ENCODE measurements at regions not wholly inside any gene's neighbourhood (a gene's known extent, or its start where the extent isn't known, plus 50 kb on each side); places are given as distances from the start of the nearest gene placed in this dataset.

DNA sequence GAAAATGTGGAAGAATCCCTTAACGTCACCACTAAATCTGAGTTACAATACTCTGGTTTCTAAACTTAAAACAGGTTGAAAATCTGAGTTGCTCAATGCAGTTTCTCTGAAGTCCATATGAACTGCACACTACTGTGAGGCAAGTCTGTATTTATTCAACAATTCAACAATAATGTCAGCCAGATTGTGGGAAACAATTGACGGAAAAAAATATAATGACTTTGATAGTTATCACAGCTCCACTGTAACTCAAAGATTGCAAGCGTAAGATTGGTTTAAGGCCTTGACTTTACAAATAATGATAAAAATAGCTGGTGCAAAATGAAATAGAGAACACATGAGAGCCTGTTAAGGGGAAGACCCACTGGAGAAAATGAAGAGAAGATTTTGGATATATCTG is 219.4 kb upstream of the CCDC150 start:
- H3K27ac ChIP-seq: no peak overlapping the region
- no peak for DNase-seq
- intact Hi-C loops (cut with DNase I; ENCODE audit: low total_unique reads): no loop called here
- no peaks in the 10 kb centered on the region for H3K36me3 ChIP-seq
- no peaks in the 10 kb centered on the region for H3K9me3 ChIP-seq
- TF ChIP-seq EP300 (IDR thresholded peaks at IDR 0.05) (no peak), POLR2AphosphoS5 (IDR thresholded peaks at IDR 0.05) (no peak), CTCF (IDR thresholded peaks at IDR 0.05) (no peak), POLR2A (IDR thresholded peaks at IDR 0.05) (no peak)
- H3K4me3 ChIP-seq: no peak overlapping the region
- whole genome bisulfite sequencing, 5 donors: 43 to 68% (median 50%) methylated on average over 3 of the region's 3 CpGs
- H3K4me1 ChIP-seq: no peaks in the 10 kb centered on the region
- H3K27me3 ChIP-seq: no peaks in the 10 kb centered on the region

DNA sequence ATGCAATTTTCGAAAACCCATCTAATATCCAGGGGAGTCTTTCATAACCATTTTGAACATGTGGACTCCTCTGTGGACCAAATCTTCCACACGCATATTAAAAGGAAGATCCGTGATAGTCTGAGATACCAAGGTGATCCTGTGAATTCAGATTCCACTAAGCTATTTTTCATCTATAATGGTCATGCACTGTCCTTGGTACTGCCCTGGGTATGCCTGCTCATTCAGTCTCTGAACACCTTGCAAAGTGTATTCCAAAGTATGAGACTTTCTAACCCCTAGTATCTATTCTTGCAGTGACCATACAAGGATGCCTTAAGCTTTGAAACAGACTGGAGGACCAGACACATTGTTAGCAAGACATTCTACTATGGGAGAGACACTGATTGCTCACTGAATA is 217.6 kb upstream of the CCDC150 start:
- no peaks in the 10 kb centered on the region for H3K27me3 ChIP-seq
- H3K4me3 ChIP-seq: no peak overlapping the region
- intact Hi-C loops (cut with DNase I; ENCODE audit: low total_unique reads): no loop called here
- no peak for DNase-seq
- WGBS, 5 donors: 80 to 92% (median 91%) methylated on average over 3 of the region's 3 CpGs
- no peaks in the 10 kb centered on the region for H3K36me3 ChIP-seq
- no peak for TF ChIP-seq EP300 (IDR thresholded peaks at IDR 0.05)
- no peak for TF ChIP-seq CTCF (IDR thresholded peaks at IDR 0.05)
- no peak for TF ChIP-seq POLR2AphosphoS5 (IDR thresholded peaks at IDR 0.05)
- no peak for TF ChIP-seq POLR2A (IDR thresholded peaks at IDR 0.05)
- no peaks in the 10 kb centered on the region for H3K9me3 ChIP-seq
- no peaks in the 10 kb centered on the region for H3K4me1 ChIP-seq
- H3K27ac ChIP-seq: no peak overlapping the region

DNA sequence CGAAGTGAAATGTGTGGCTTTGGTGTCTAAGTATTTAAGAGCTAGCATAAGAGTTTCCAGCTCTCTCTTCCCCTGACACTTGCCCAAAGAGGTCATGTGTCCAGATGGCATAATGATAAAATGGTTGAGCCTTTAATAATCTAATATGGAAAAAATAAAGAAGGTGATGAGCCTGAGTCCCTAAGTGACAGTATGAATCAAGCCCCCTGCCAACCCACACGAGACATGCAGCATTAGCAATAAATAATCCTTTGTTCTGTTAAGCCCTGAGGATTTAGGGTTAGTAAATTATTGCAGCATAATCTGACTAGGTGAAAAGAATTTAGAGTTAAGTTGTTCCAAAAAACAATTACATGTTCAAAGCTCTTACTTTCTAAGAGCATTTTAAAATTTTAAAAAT is 217.2 kb upstream of the CCDC150 start:
- DNase-seq: no peak
- H3K27ac ChIP-seq: no peak overlapping the region
- no peaks in the 10 kb centered on the region for H3K27me3 ChIP-seq
- WGBS, 5 donors: 67 to 82% (median 75%) methylated on average over 2 of the region's 2 CpGs
- TF ChIP-seq EP300 (IDR thresholded peaks at IDR 0.05): no peak
- TF ChIP-seq POLR2A (IDR thresholded peaks at IDR 0.05): no peak
- no peak for TF ChIP-seq POLR2AphosphoS5 (IDR thresholded peaks at IDR 0.05)
- TF ChIP-seq CTCF (IDR thresholded peaks at IDR 0.05): no peak
- no peak overlapping the region for H3K4me3 ChIP-seq
- intact Hi-C loops (cut with DNase I; ENCODE audit: low total_unique reads): no loop called here
- no peaks in the 10 kb centered on the region for H3K36me3 ChIP-seq
- H3K9me3 ChIP-seq: no peaks in the 10 kb centered on the region
- H3K4me1 ChIP-seq: no peaks in the 10 kb centered on the region

GRCh38 chr2:196426122-196426521 is 213.4 kb upstream of the CCDC150 start:
- TF ChIP-seq POLR2A (IDR thresholded peaks at IDR 0.05) (no peak), CTCF (IDR thresholded peaks at IDR 0.05) (no peak), POLR2AphosphoS5 (IDR thresholded peaks at IDR 0.05) (no peak), EP300 (IDR thresholded peaks at IDR 0.05) (no peak)
- no peak overlapping the region for H3K27ac ChIP-seq
- intact Hi-C loops (cut with DNase I; ENCODE audit: low total_unique reads): no loop called here
- 63 to 78% (median 67%) methylated on average over 1 of the region's 1 CpG for WGBS, 5 donors
- DNase-seq: no peak
- no peaks in the 10 kb centered on the region for H3K4me1 ChIP-seq
- H3K27me3 ChIP-seq: no peaks in the 10 kb centered on the region
- H3K36me3 ChIP-seq: no peaks in the 10 kb centered on the region
- H3K4me3 ChIP-seq: no peak overlapping the region
- H3K9me3 ChIP-seq: no peaks in the 10 kb centered on the region

All from stomach (tissue), 8 donors.